Femur (tissue), 1 donor: ENCODE measurements at regions not wholly inside any gene's neighbourhood (a gene's known extent, or its start where the extent isn't known, plus 50 kb on each side); places are given as distances from the start of the nearest gene placed in this dataset.
"Not testable (repeated sequence)": the region's sequence is repeated elsewhere in the genome, so short reads cannot be mapped to it uniquely, and the experiment has no call there.

ENCODE experiments used
- DNase-seq: peaks from one replicate; pipeline ENCODE4 v3.0.0-alpha.2; 2017

- no peak for DNase-seq
Observed at GRCh38 chr14:87813686-87814085, 179.3 kb downstream of the GALC start.

GRCh38 chr14:87813211-87813610, 179.8 kb downstream of the GALC start:
- DNase-seq = no peak

- no peak for DNase-seq
Observed at GRCh38 chr14:87811246-87811645, 181.7 kb downstream of the GALC start.

- no peak for DNase-seq
Observed at GRCh38 chr14:87810711-87811110, 182.3 kb downstream of the GALC start.

- DNase-seq = no peak
Observed at GRCh38 chr14:87809261-87809660, 183.7 kb downstream of the GALC start.

- DNase-seq = peak; percentile 34
Observed at GRCh38 chr14:87805315-87805723, 187.7 kb downstream of the GALC start.

GRCh38 chr14:87800216-87800615, 192.8 kb downstream of the GALC start:
- DNase-seq = no peak

GRCh38 chr14:87799400-87799799, 193.6 kb downstream of the GALC start:
- DNase-seq = no peak

GRCh38 chr14:87797001-87797400, 196.0 kb downstream of the GALC start:
- DNase-seq = no peak

GRCh38 chr14:87794561-87794960, 198.4 kb downstream of the GALC start:
- DNase-seq = no peak

- DNase-seq = no peak
Observed at GRCh38 chr14:87785897-87786296, 207.1 kb downstream of the GALC start.

GRCh38 chr14:87784386-87784785, 208.6 kb downstream of the GALC start:
- no peak for DNase-seq

- no peak for DNase-seq
Observed at GRCh38 chr14:87783071-87783470, 209.9 kb downstream of the GALC start.

- DNase-seq = no peak
Observed at GRCh38 chr14:87772854-87773253, 220.1 kb downstream of the GALC start.

- DNase-seq = no peak
Observed at GRCh38 chr14:87767567-87767901, 225.4 kb downstream of the GALC start.

- no peak for DNase-seq
Observed at GRCh38 chr14:87758876-87759275, 234.1 kb downstream of the GALC start.

GRCh38 chr14:87756661-87757060, 236.3 kb downstream of the GALC start:
- no peak for DNase-seq

GRCh38 chr14:87754520-87755223, 238.3 kb downstream of the GALC start:
- no peak for DNase-seq

GRCh38 chr14:87748558-87748957, 244.4 kb downstream of the GALC start:
- no peak for DNase-seq

GRCh38 chr14:87745507-87746118, 247.4 kb downstream of the GALC start:
- DNase-seq = no peak

- DNase-seq = not testable (repeated sequence)
Observed at GRCh38 chr14:87734577-87735360, 258.2 kb downstream of the GALC start.

- DNase-seq = not testable (repeated sequence)
Observed at GRCh38 chr14:87733115-87733514, 259.9 kb downstream of the GALC start.

GRCh38 chr14:87732562-87732961, 260.4 kb downstream of the GALC start:
- no peak for DNase-seq

- DNase-seq = no peak
Observed at GRCh38 chr14:87725318-87725717, 267.7 kb downstream of the GALC start.
